Osteoblast (primary cell): ENCODE measurements at regions not wholly inside any gene's neighbourhood (a gene's known extent, or its start where the extent isn't known, plus 50 kb on each side); places are given as distances from the start of the nearest gene placed in this dataset.
"Not testable (repeated sequence)": the region's sequence is repeated elsewhere in the genome, so short reads cannot be mapped to it uniquely, and the experiment has no call there.

Experiments
- DNase-seq: peaks from one replicate; pipeline ENCODE4 v3.0.0; 2011; ENCODE audit warnings: low spot score, mixed read lengths; ENCODE audit not compliant: insufficient read length; ENCODE audit errors: missing footprints
- H2AFZ ChIP-seq: 2 replicates; pipeline ENCODE4 v1.6.0; 2011; ENCODE audit warnings: mild to moderate bottlenecking, low read length
- H3K27ac ChIP-seq: 2 replicates; pipeline ENCODE4 v1.5.1; 2011; ENCODE audit warnings: mild to moderate bottlenecking, low read depth, low read length, moderate library complexity
- H3K27me3 ChIP-seq: 2 replicates; pipeline ENCODE4 v1.6.0; 2012; ENCODE audit warnings: mild to moderate bottlenecking, control low read depth, inconsistent platforms, low read length, moderate library complexity; ENCODE audit not compliant: insufficient read depth
- H3K36me3 ChIP-seq: 2 replicates; pipeline ENCODE4 v1.5.1; 2011; ENCODE audit warnings: mild to moderate bottlenecking, low read length, control low read depth, moderate library complexity; ENCODE audit not compliant: insufficient read depth
- H3K4me1 ChIP-seq: 2 replicates; pipeline ENCODE4 v1.5.1; 2011; ENCODE audit warnings: mild to moderate bottlenecking, low read length, control low read depth, moderate library complexity; ENCODE audit not compliant: insufficient read depth
- H3K4me2 ChIP-seq: 2 replicates; pipeline ENCODE4 v1.6.0; 2011; ENCODE audit warnings: mild to moderate bottlenecking, low read length; ENCODE audit not compliant: insufficient read depth
- H3K4me3 ChIP-seq: fragments of 200-600 bp; sonication (generic); 3 replicates; pipeline ENCODE4 v1.5.1; 2012; ENCODE audit warnings: mild to moderate bottlenecking, low read length, inconsistent platforms; ENCODE audit not compliant: insufficient read depth
- H3K79me2 ChIP-seq: 2 replicates; pipeline ENCODE4 v1.6.0; 2012; ENCODE audit warnings: mild to moderate bottlenecking, low read length, control low read depth, inconsistent platforms; ENCODE audit not compliant: insufficient read depth
- H3K9me3 ChIP-seq: 2 replicates; pipeline ENCODE4 v1.5.1; 2011; ENCODE audit warnings: low read depth, low read length, control low read depth
- H4K20me1 ChIP-seq: 2 replicates; pipeline ENCODE4 v1.6.0; 2012; ENCODE audit warnings: mild to moderate bottlenecking, low read length, control low read depth; ENCODE audit not compliant: insufficient read depth
- TF ChIP-seq, protein P1 (sequence below): IDR thresholded peaks from 2 replicates; pipeline ENCODE4 v1.5.1; 2011; ENCODE audit warnings: mild to moderate bottlenecking, low read depth, low read length, moderate library complexity; ENCODE audit errors: extremely low read depth

GRCh38 chr11:127795326-127795725 lies 792.0 kb downstream of the ETS1 start:
- no peak for DNase-seq
- H3K4me3 ChIP-seq: no peak overlapping the region

DNA sequence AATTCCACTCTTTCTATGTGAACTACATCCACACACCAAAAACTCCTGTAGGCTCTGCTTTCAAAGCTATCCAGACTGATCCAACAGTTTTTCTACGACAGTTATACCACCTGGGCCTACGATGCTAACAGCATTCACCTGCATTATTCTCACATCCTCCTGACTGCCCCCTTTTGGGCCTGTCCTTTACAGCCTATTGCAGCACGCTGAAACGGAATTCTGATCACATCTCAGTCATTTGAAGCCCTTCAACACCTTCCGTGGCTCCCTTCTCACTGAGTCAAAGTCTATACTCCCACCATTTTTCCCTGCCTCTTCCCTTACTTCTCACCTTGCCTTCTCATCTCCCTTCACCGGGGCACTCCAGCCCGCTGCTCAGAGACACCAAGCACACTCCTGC lies 791.3 kb upstream of the KIRREL3 start:
- Histone ChIP-seq H3K27me3 (no peaks in the 10 kb centered on the region), H3K36me3 (no peaks in the 10 kb centered on the region), H3K79me2 (no peaks in the 10 kb centered on the region), H3K4me2 (no peak overlapping the region), H4K20me1 (no peaks in the 10 kb centered on the region), H3K4me1 (no peaks in the 10 kb centered on the region), H2AFZ (no peak overlapping the region), H3K27ac (no peak overlapping the region), H3K9me3 (no peaks in the 10 kb centered on the region), H3K4me3 (no peak overlapping the region)
- TF ChIP-seq, protein P1, sequence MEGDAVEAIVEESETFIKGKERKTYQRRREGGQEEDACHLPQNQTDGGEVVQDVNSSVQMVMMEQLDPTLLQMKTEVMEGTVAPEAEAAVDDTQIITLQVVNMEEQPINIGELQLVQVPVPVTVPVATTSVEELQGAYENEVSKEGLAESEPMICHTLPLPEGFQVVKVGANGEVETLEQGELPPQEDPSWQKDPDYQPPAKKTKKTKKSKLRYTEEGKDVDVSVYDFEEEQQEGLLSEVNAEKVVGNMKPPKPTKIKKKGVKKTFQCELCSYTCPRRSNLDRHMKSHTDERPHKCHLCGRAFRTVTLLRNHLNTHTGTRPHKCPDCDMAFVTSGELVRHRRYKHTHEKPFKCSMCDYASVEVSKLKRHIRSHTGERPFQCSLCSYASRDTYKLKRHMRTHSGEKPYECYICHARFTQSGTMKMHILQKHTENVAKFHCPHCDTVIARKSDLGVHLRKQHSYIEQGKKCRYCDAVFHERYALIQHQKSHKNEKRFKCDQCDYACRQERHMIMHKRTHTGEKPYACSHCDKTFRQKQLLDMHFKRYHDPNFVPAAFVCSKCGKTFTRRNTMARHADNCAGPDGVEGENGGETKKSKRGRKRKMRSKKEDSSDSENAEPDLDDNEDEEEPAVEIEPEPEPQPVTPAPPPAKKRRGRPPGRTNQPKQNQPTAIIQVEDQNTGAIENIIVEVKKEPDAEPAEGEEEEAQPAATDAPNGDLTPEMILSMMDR: no peak
- no peak for DNase-seq

More at GRCh38 chr11:127795326-127795725, 792.0 kb downstream of the ETS1 start:
- Histone ChIP-seq H3K9me3 (no peaks in the 10 kb centered on the region), H3K79me2 (no peaks in the 10 kb centered on the region), H2AFZ (no peak overlapping the region), H3K4me1 (no peaks in the 10 kb centered on the region), H4K20me1 (no peaks in the 10 kb centered on the region), H3K27ac (no peak overlapping the region), H3K27me3 (no peaks in the 10 kb centered on the region), H3K4me2 (no peak overlapping the region), H3K36me3 (no peaks in the 10 kb centered on the region)
- TF ChIP-seq, protein P1: no peak

GRCh38 chr11:127790592-127790991 lies 790.0 kb upstream of the KIRREL3 start:
- no peak overlapping the region for H3K4me2 ChIP-seq
- no peak overlapping the region for H3K27ac ChIP-seq
- H4K20me1 ChIP-seq: no peaks in the 10 kb centered on the region
- TF ChIP-seq, protein P1: no peak
- no peak overlapping the region for H2AFZ ChIP-seq
- no peak for DNase-seq
- no peaks in the 10 kb centered on the region for H3K36me3 ChIP-seq
- H3K27me3 ChIP-seq: no peaks in the 10 kb centered on the region
- H3K9me3 ChIP-seq: no peaks in the 10 kb centered on the region
- H3K4me1 ChIP-seq: no peaks in the 10 kb centered on the region
- no peak overlapping the region for H3K4me3 ChIP-seq
- no peaks in the 10 kb centered on the region for H3K79me2 ChIP-seq

DNA sequence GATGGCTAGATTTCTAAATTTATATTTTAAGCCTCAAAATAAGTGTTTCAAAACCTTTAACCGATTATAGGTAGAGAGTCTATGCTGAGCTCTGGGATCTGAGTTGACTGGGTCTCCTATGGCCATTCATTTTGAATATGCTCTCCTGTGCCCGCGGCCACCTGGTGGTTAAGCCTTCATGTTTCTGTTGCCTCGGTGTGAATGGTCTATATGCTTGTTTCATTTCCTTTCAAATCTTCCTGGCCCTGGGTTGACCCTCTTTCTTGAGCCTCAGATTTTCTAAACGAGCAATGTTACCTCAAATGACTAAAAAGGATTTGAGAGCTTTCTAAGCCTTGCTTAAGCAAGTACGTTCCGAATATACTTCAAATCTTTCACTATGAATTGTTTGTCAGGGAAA lies 789.4 kb upstream of the KIRREL3 start:
- no peaks in the 10 kb centered on the region for H3K36me3 ChIP-seq
- H3K79me2 ChIP-seq: no peaks in the 10 kb centered on the region
- H3K27ac ChIP-seq: no peak overlapping the region
- no peak for DNase-seq
- H3K4me3 ChIP-seq: no peak overlapping the region
- no peaks in the 10 kb centered on the region for H4K20me1 ChIP-seq
- no peak overlapping the region for H2AFZ ChIP-seq
- H3K9me3 ChIP-seq: no peaks in the 10 kb centered on the region
- H3K27me3 ChIP-seq: no peaks in the 10 kb centered on the region
- H3K4me1 ChIP-seq: no peaks in the 10 kb centered on the region
- no peak overlapping the region for H3K4me2 ChIP-seq
- TF ChIP-seq, protein P1: peak; percentile 18

DNA sequence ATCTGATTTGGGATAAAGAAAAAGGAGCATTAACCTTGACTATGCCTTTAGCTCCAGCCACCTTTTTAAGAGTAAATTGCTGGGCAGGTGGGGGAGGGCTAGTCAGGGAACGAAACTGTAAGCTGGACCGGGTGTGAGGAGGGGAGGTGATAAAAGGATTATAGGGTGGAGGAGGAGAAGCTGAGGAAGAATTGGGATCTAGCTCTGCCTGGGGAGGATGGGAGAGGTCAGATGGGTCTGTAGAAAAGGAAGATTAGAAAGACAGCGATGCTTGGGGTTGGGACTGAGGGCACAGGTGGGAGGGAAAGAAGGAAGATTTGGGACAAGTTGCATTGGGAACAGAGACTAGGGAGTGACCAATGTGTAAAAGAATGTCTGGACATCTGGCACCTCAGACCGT lies 772.4 kb upstream of the KIRREL3 start:
- not testable (repeated sequence) for H3K36me3 ChIP-seq, H3K4me2 ChIP-seq, H3K79me2 ChIP-seq, H3K27ac ChIP-seq, H3K4me1 ChIP-seq, H3K4me3 ChIP-seq, H3K9me3 ChIP-seq, H4K20me1 ChIP-seq, H2AFZ ChIP-seq, DNase-seq, H3K27me3 ChIP-seq

DNA sequence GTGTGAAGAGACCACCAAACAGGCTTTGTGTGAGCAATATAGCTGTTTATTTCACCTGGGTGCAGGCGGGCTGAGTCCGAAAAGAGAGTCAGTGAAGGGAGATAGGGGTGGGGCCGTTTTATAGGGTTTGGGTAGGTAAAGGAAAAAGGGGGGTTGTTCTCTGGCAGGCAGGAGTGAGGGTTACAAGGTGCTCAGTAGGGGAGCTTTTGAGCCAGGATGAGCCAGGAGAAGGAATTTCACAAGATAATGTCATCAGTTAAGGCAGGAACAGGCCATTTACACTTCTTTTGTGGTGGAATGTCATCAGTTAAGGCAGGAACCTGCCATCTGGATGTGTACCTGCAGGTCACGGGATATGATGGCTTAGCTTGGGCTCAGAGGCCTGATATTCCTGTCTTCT lies 768.4 kb upstream of the KIRREL3 start:
- not testable (repeated sequence) for H3K27me3 ChIP-seq, H3K9me3 ChIP-seq

More for the DNA sequence above, 768.4 kb upstream of the KIRREL3 start:
- not testable (repeated sequence) for H3K4me2 ChIP-seq, DNase-seq, H3K36me3 ChIP-seq, H3K27ac ChIP-seq, H4K20me1 ChIP-seq, H2AFZ ChIP-seq, H3K4me1 ChIP-seq, H3K79me2 ChIP-seq, H3K4me3 ChIP-seq
